ENCODE measurements at regions not wholly inside any gene's neighbourhood (a gene's known extent, or its start where the extent isn't known, plus 50 kb on each side); places are given as distances from the start of the nearest gene placed in this dataset.

GRCh38 chr13:107293924-107294323 lies 726.0 kb upstream of the ARGLU1 start:
- no peak for DNase-seq

GRCh38 chr13:107291875-107292274 lies 723.9 kb upstream of the ARGLU1 start:
- no peak for DNase-seq

GRCh38 chr13:107289540-107289939 lies 721.6 kb upstream of the ARGLU1 start:
- no peak for DNase-seq

GRCh38 chr13:107284173-107284572 lies 716.2 kb upstream of the ARGLU1 start:
- no peak for DNase-seq

GRCh38 chr13:107277911-107278310 lies 710.0 kb upstream of the ARGLU1 start:
- DNase-seq: no peak

- no peak for DNase-seq
Measured at GRCh38 chr13:107276936-107277335, 709.0 kb upstream of the ARGLU1 start.

GRCh38 chr13:107275945-107276614 lies 708.1 kb upstream of the ARGLU1 start:
- DNase-seq: no peak

GRCh38 chr13:107275312-107275711 lies 707.4 kb upstream of the ARGLU1 start:
- DNase-seq: no peak

- no peak for DNase-seq
Measured at GRCh38 chr13:107271227-107271626, 703.3 kb upstream of the ARGLU1 start.

GRCh38 chr13:107266657-107267056 lies 698.7 kb upstream of the ARGLU1 start:
- no peak for DNase-seq

GRCh38 chr13:107258599-107259187 lies 690.8 kb upstream of the ARGLU1 start:
- no peak for DNase-seq

- no peak for DNase-seq
Measured at GRCh38 chr13:107254392-107254791, 686.5 kb upstream of the ARGLU1 start.

- no peak for DNase-seq
Measured at GRCh38 chr13:107252428-107252827, 684.5 kb upstream of the ARGLU1 start.

- no peak for DNase-seq
Measured at GRCh38 chr13:107252021-107252420, 684.1 kb upstream of the ARGLU1 start.

- no peak for DNase-seq
Measured at GRCh38 chr13:107251341-107251740, 683.4 kb upstream of the ARGLU1 start.

- DNase-seq: no peak
Measured at GRCh38 chr13:107250628-107251027, 682.7 kb upstream of the ARGLU1 start.

GRCh38 chr13:107244241-107244640 lies 676.3 kb upstream of the ARGLU1 start:
- DNase-seq: no peak

GRCh38 chr13:107242138-107242537 lies 674.2 kb upstream of the ARGLU1 start:
- no peak for DNase-seq

- DNase-seq: peak; percentile 35
Measured at GRCh38 chr13:107241381-107241780, 673.4 kb upstream of the ARGLU1 start.

- DNase-seq: no peak
Measured at GRCh38 chr13:107239213-107239612, 671.3 kb upstream of the ARGLU1 start.

GRCh38 chr13:107238262-107238981 lies 670.5 kb upstream of the ARGLU1 start:
- no peak for DNase-seq

- DNase-seq: peak; percentile 61
Measured at GRCh38 chr13:107234319-107235073, 666.6 kb upstream of the ARGLU1 start.

GRCh38 chr13:107233541-107233940 lies 665.6 kb upstream of the ARGLU1 start:
- DNase-seq: no peak

Measured in retina (tissue), 1 donor.